ENCODE measurements at regions not wholly inside any gene's neighbourhood (a gene's known extent, or its start where the extent isn't known, plus 50 kb on each side); places are given as distances from the start of the nearest gene placed in this dataset.

DNA sequence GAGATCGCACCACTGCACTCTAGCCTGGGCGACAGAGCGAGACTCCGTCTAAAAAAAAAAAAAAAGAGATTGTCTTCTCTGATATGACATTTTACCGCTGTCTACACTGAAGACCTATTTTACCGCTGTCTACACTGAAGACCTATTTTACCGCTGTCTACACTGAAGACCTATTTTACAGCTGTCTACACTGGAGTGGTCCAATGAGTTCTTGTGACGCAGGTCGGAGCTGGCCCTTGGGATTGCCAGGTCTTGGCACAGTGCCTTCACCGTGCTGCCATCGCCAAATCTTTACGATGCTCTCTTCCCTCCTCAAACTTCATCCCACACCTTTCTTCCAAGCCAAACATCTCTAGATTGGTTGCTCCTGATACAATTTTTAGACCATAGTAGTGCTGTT lies 183.1 kb upstream of the FAT1 start:
- DNase-seq: no peak
- H3K27me3 Mint-ChIP-seq (ENCODE audit: low read depth): no peaks in the 10 kb centered on the region
- H3K9me3 Mint-ChIP-seq: peaks cover 7% of the 10 kb centered on the region
- H3K4me3 Mint-ChIP-seq: no peak overlapping the region
- no peaks in the 10 kb centered on the region for H3K36me3 Mint-ChIP-seq (ENCODE audit: insufficient read depth)
- ATAC-seq: no peak
- no peaks in the 10 kb centered on the region for H3K4me1 Mint-ChIP-seq (ENCODE audit: low read depth)

DNA sequence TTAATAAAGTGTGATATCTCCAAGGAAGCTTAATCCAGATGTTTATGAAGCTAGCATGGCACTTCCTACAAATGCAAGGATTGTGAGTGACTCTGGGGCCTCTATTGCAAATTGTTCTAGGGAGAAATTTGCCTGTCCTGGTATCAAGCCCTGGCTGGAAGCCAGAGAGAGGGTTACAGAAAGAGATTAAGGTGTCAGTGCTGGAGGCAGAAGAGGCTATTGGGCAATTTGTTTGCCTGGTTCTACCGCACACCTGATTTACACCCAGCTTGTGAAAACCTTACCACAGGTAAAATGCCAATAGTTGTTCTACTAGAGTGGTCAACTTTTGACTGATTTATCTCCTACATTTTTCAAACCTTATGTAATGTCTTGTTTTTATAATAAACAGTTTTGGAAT lies 186.7 kb upstream of the FAT1 start:
- Mint-ChIP-seq H3K9me3 (peaks cover 4% of the 10 kb centered on the region), H3K4me1 (ENCODE audit: low read depth) (no peaks in the 10 kb centered on the region), H3K36me3 (ENCODE audit: insufficient read depth) (no peaks in the 10 kb centered on the region), H3K27me3 (ENCODE audit: low read depth) (no peaks in the 10 kb centered on the region), H3K4me3 (no peak overlapping the region)
- DNase-seq (no peak), ATAC-seq (no peak)

DNA sequence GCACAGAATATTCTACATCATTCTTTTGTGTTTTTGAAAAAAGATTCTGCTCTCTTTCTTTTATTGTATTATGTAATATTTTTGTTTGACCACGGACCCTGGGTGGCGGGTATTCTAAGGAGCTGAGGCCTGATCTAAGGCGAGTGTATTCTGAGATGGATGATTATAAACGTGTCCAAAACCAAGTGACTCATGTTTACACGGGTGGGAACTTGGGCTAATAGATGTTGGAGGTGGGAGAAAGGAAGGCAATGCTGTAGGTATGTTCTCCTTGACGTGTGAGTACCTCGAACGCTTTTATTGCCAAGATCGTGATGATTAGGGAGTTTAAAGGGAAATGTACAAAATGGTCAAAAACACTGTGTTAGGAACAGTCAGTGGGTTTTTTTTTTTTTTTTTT lies 188.9 kb upstream of the FAT1 start:
- Mint-ChIP-seq H3K27me3 (ENCODE audit: low read depth) (no peaks in the 10 kb centered on the region), H3K9me3 (peaks cover 1% of the 10 kb centered on the region), H3K36me3 (ENCODE audit: insufficient read depth) (no peaks in the 10 kb centered on the region), H3K4me3 (no peak overlapping the region), H3K4me1 (ENCODE audit: low read depth) (no peaks in the 10 kb centered on the region)
- ATAC-seq (no peak), DNase-seq (no peak)

DNA sequence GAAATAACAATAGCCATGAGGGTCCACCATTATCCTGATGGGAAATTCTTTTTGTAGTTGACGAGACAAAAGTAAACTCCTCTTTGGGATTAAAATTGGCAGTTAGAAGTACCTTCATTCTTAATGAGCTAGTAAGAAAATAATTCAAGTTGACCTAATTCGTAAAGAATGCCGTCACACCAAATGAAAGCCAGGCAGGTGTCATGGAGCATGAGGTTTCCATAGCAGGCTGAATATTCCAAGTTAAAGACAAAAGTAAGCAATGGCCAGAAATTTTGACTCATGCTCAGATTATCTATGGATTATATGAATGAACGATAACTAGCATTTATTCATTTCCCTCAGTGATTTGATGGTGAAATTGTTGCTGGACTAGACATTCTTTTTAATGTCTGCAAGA lies 192.2 kb upstream of the FAT1 start:
- Mint-ChIP-seq H3K4me1 (ENCODE audit: low read depth) (no peaks in the 10 kb centered on the region), H3K4me3 (no peak overlapping the region), H3K36me3 (ENCODE audit: insufficient read depth) (no peaks in the 10 kb centered on the region), H3K27me3 (ENCODE audit: low read depth) (no peaks in the 10 kb centered on the region), H3K9me3 (peaks cover 3% of the 10 kb centered on the region)
- DNase-seq: no peak
- no peak for ATAC-seq

DNA sequence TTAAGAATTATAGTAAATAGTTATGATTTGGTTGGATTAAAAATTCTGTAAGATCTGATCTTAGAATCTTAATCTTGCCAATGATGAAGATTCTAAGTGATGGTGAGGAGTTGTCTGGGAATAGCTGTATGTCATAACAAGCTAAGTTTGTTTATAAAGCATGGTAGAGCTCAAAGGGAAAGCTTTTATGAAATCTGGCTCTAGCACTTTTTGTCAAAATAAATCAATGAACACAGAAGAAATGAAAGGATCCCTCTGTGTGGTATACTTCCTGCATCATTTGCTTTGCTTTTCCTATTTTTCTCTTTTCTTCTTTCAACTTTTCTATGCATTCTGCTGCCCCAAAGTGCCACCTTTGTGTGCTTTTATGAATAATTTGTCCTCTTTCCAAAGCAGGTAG lies 193.5 kb upstream of the FAT1 start:
- ATAC-seq (no peak), DNase-seq (no peak)
- Mint-ChIP-seq H3K4me3 (no peak overlapping the region), H3K36me3 (ENCODE audit: insufficient read depth) (no peaks in the 10 kb centered on the region), H3K9me3 (peaks cover 3% of the 10 kb centered on the region), H3K27me3 (ENCODE audit: low read depth) (no peaks in the 10 kb centered on the region), H3K4me1 (ENCODE audit: low read depth) (no peaks in the 10 kb centered on the region)

DNA sequence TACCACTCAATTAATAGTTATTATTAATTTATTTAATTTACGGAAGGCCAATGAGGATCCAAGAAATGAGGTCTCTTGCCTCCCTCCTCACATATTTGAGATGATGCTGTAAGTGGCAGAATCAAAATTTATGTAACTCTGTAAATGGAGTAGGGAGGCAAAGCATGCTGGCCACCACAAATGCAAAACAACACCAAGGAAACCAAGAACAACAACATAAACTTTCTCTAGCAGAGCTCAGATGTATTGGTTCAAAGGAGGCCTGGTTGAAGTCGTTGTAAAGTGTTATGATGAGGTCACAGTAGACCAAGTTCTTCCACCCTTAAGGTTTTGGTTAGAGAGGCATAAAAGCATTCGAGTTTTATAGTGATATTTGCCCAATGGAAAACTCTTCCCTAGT lies 194.8 kb upstream of the FAT1 start:
- DNase-seq (no peak), ATAC-seq (no peak)
- Mint-ChIP-seq H3K9me3 (peaks cover 3% of the 10 kb centered on the region), H3K4me3 (no peak overlapping the region), H3K4me1 (ENCODE audit: low read depth) (no peaks in the 10 kb centered on the region), H3K36me3 (ENCODE audit: insufficient read depth) (no peaks in the 10 kb centered on the region), H3K27me3 (ENCODE audit: low read depth) (no peaks in the 10 kb centered on the region)

DNA sequence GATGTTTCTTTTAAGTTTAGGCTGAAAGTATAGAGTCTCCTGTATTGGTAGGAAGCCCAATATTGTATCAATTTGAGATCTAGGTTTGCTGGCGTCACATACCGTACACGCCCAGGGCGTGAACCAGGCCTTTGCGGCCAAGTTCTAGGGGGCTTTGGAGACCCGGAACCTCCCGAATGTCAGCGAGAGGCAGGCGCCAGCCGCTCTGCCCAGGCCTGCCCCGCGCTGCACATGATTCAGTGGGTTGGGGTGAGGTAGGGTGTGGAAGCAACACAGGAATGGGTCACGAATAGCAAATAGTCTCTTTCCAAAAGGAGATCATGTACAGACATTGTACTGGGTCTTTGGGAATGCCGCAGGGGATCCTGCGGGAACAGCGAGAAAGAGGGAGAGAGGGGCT lies 195.7 kb upstream of the FAT1 start:
- H3K4me1 Mint-ChIP-seq (ENCODE audit: low read depth): no peaks in the 10 kb centered on the region
- no peaks in the 10 kb centered on the region for H3K36me3 Mint-ChIP-seq (ENCODE audit: insufficient read depth)
- H3K4me3 Mint-ChIP-seq: no peak overlapping the region
- DNase-seq (no peak), ATAC-seq (no peak)
- H3K27me3 Mint-ChIP-seq (ENCODE audit: low read depth): no peaks in the 10 kb centered on the region
- H3K9me3 Mint-ChIP-seq: peaks cover 3% of the 10 kb centered on the region

DNA sequence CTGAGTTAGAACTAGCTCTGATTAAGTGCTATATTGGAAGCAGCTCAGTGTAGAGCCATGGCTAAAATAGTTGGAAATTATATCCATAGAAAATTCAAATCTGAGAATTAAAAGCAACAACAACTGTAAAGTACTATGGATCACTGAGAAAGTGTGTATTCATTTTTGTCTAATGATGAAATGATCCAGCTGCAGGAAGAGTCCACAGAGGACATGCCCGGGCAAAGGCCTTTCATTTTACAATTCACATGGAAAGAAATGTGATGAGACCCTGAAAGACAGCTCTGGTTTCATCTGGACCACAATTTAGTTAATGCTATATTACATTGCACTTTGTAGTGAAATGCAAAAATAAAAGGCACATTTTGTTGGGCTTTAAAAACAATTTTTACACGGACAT lies 196.8 kb upstream of the FAT1 start:
- DNase-seq (no peak), ATAC-seq (no peak)
- H3K36me3 Mint-ChIP-seq (ENCODE audit: insufficient read depth): no peaks in the 10 kb centered on the region
- H3K4me3 Mint-ChIP-seq: no peak overlapping the region
- peaks cover 3% of the 10 kb centered on the region for H3K9me3 Mint-ChIP-seq
- H3K27me3 Mint-ChIP-seq (ENCODE audit: low read depth): no peaks in the 10 kb centered on the region
- H3K4me1 Mint-ChIP-seq (ENCODE audit: low read depth): no peaks in the 10 kb centered on the region

DNA sequence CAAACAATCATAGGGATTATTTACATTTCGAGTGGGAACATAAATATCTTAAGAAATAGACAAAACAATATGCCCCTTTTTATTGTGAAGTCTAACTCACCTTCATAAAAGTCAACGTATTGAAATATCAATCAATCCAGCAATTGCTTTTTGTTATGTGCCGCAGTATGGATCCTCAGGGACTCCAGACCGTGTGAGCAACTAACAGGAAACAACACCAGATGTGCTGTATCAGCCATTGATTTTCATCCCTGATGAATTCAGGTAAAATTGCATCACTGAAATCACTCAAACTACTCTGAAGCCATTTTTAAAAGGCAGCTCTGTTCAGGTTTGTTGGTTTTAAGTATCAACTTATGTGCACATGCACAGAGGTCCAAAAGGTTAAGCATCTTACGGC lies 197.3 kb upstream of the FAT1 start:
- Mint-ChIP-seq H3K27me3 (ENCODE audit: low read depth) (no peaks in the 10 kb centered on the region), H3K4me1 (ENCODE audit: low read depth) (no peaks in the 10 kb centered on the region), H3K9me3 (peaks cover 3% of the 10 kb centered on the region), H3K36me3 (ENCODE audit: insufficient read depth) (no peaks in the 10 kb centered on the region), H3K4me3 (no peak overlapping the region)
- DNase-seq: no peak
- ATAC-seq: no peak

DNA sequence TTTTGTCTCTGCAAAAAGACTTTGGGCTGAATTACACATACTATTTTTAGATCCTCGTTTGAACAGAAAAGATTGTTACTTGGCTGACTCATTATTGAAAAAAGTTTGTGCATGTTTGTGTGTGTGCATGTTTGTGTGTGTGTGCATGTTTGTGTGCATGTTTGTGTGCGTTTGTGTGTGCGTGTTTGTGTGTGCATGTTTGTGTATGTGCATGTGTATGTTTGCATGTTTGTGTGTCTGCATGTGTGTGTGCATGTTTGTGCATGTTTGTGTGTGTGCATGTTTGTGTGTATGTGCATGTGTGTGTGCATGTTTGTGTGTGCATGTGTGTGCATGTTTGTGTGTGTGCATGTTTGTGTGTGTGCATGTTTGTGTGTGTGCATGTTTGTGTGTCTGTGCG lies 201.1 kb upstream of the FAT1 start:
- no peaks in the 10 kb centered on the region for H3K36me3 Mint-ChIP-seq (ENCODE audit: insufficient read depth)
- ATAC-seq: no peak
- no peaks in the 10 kb centered on the region for H3K4me1 Mint-ChIP-seq (ENCODE audit: low read depth)
- H3K27me3 Mint-ChIP-seq (ENCODE audit: low read depth): no peaks in the 10 kb centered on the region
- no peak for DNase-seq
- H3K4me3 Mint-ChIP-seq: no peak overlapping the region
- H3K9me3 Mint-ChIP-seq: no peaks in the 10 kb centered on the region

DNA sequence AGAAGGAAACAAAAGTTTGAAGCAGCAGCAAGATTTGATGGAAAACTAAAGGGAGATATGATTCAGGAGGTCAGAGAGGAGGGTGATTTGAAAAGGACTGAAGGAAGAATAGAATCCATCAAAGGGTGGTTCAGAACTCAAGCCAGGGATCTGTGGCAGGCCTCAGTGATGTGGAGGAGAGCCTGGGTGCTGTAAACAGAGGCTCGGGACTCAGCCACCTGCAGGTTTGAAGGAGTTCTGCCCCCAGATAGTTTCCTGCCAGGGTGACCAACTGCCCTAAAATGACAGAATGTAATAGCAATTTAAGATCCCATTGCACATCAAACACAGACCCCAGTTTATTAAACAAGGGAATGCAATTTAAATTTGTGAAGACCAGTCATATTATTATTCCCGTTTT lies 204.0 kb upstream of the FAT1 start:
- H3K4me1 Mint-ChIP-seq (ENCODE audit: low read depth): no peaks in the 10 kb centered on the region
- DNase-seq (no peak), ATAC-seq (no peak)
- no peaks in the 10 kb centered on the region for H3K36me3 Mint-ChIP-seq (ENCODE audit: insufficient read depth)
- no peak overlapping the region for H3K4me3 Mint-ChIP-seq
- peaks cover 5% of the 10 kb centered on the region for H3K9me3 Mint-ChIP-seq
- no peaks in the 10 kb centered on the region for H3K27me3 Mint-ChIP-seq (ENCODE audit: low read depth)

DNA sequence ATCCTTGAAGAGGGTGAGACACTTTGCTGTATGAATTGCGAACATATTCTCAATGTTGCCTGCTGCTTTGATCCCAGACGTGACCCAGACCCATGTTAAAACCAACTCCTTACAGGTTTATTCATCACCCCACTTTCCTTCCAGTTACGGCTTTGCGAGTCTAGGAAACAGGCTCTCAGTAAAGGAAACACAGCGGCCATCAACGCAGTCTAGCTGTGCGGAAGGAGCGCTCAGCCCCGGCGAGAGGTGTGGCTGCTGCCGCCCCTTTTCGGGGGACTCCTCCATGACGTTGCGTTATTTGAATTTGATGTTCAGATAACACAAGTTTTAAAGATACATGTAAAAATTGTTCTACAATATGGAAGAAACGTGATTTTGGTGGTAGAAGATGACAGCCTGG lies 206.4 kb upstream of the FAT1 start:
- no peak for ATAC-seq
- no peaks in the 10 kb centered on the region for H3K4me1 Mint-ChIP-seq (ENCODE audit: low read depth)
- H3K4me3 Mint-ChIP-seq: no peak overlapping the region
- H3K9me3 Mint-ChIP-seq: peaks cover 5% of the 10 kb centered on the region
- no peaks in the 10 kb centered on the region for H3K27me3 Mint-ChIP-seq (ENCODE audit: low read depth)
- no peak for DNase-seq
- H3K36me3 Mint-ChIP-seq (ENCODE audit: insufficient read depth): no peaks in the 10 kb centered on the region

DNA sequence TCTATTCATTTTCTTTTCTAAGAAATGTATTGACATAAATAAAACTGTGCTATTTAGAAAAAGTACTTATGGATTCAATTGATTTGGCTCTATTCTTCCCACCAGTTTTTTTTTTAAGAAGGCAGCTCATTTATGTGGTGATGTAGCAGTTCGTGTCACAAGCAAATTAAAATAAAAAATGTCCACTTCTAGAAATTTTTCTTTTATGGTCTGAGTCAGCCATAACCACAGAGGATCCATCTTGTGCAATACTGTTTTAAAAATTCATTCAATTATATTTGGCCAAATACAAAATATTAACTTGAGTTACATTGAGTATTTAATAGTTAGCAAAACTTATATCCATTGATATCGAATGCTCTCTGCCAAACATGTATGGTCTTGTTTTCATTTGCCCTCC lies 207.9 kb upstream of the FAT1 start:
- DNase-seq (no peak), ATAC-seq (no peak)
- Mint-ChIP-seq H3K27me3 (ENCODE audit: low read depth) (no peaks in the 10 kb centered on the region), H3K4me3 (no peak overlapping the region), H3K36me3 (ENCODE audit: insufficient read depth) (no peaks in the 10 kb centered on the region), H3K9me3 (peaks cover 5% of the 10 kb centered on the region), H3K4me1 (ENCODE audit: low read depth) (no peaks in the 10 kb centered on the region)

DNA sequence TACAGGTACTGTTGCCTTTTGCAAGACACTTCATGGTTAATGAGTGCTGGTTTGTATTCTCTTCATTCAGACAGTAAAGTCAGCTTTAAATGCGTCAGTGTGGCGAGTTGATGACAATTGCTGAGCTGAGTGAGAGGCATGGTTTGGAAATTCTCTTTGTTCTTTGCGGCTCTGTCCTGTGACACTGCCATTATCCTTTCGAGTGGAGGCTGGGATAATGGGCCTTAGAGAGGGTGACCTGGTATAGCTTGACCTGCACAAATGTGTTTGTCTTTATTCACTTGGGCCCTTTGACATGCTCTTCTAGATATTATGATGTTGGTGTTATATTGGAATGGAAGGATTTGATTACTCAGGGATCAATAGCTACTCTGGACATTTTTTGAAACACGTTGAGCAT lies 208.5 kb upstream of the FAT1 start:
- H3K9me3 Mint-ChIP-seq: peaks cover 5% of the 10 kb centered on the region
- ATAC-seq (no peak), DNase-seq (no peak)
- no peaks in the 10 kb centered on the region for H3K36me3 Mint-ChIP-seq (ENCODE audit: insufficient read depth)
- H3K4me3 Mint-ChIP-seq: no peak overlapping the region
- H3K4me1 Mint-ChIP-seq (ENCODE audit: low read depth): no peaks in the 10 kb centered on the region
- no peaks in the 10 kb centered on the region for H3K27me3 Mint-ChIP-seq (ENCODE audit: low read depth)

DNA sequence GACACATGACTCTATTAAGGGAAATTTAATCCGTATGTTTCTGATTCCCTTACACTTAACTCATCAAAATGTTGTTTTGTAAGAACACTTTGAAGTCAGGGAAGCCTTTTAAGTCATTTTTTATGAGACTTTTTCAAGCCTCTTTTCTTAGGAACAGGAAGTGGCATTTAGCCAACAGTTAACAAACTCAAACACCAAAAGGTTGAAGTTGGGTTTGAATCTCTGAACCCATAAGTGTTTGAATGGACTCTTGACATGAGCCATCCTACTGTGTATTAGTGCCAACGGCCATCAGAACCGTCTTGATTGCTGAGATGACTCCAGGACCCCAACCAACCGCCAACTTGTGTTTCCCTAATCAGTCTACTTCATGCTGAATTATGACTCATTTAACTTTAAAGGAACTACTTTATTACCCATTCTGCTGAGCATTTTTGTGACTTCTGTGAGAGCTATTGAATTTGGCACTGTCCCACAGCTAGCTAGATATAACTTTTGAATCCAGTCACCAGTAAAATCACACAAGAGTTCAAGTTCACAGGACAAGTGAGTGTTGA lies 209.1 kb upstream of the FAT1 start:
- H3K9me3 Mint-ChIP-seq: peaks cover 5% of the 10 kb centered on the region
- H3K4me1 Mint-ChIP-seq (ENCODE audit: low read depth): no peaks in the 10 kb centered on the region

DNA sequence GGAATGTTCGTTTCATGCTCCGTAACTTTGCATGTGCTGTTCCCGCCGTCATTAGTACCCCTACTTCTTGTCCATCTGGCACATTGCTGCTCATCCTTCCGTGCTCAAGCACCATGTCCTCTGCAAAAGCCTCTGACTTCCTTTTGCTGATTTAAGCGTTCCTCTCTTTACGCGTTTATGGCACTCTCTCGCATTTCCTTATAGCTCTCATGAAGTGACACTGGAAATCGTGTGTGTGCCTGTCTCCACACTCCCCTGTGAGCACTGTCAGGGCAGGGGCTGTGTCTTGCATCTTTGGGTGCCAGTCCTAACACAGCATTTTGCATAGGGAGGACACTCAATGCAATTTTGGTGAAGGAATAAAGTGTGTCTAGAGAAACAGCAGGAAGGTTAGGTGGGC lies 210.6 kb upstream of the FAT1 start:
- Mint-ChIP-seq H3K27me3 (ENCODE audit: low read depth) (no peaks in the 10 kb centered on the region), H3K36me3 (ENCODE audit: insufficient read depth) (no peaks in the 10 kb centered on the region), H3K4me3 (no peak overlapping the region), H3K4me1 (ENCODE audit: low read depth) (no peaks in the 10 kb centered on the region), H3K9me3 (peaks cover 5% of the 10 kb centered on the region)
- ATAC-seq: no peak
- DNase-seq: no peak

More for the DNA sequence above, 209.1 kb upstream of the FAT1 start:
- DNase-seq (no peak), ATAC-seq (no peak)
- no peak overlapping the region for H3K4me3 Mint-ChIP-seq
- H3K27me3 Mint-ChIP-seq (ENCODE audit: low read depth): no peaks in the 10 kb centered on the region
- no peaks in the 10 kb centered on the region for H3K36me3 Mint-ChIP-seq (ENCODE audit: insufficient read depth)
